HG02571 (cell line): ENCODE measurements at regions not wholly inside any gene's neighbourhood (a gene's known extent, or its start where the extent isn't known, plus 50 kb on each side); places are given as distances from the start of the nearest gene placed in this dataset.

Source experiments
- ATAC-seq: cut with Tn5 transposase; IDR thresholded peaks from one replicate; pipeline ENCODE4 v1.9.1; 2021; ENCODE audit warnings: mild to moderate bottlenecking, moderate library complexity; ENCODE audit not compliant: unreplicated experiment

GRCh38 chr5:61948151-61948550 lies 357.9 kb upstream of the KIF2A start:
- ATAC-seq, result no peak

- no peak for ATAC-seq
These were observed 356.8 kb upstream of the KIF2A start for GRCh38 chr5:61949054-61949678.

GRCh38 chr5:61949679-61950435 lies 356.1 kb upstream of the KIF2A start:
- no peak for ATAC-seq

- ATAC-seq, result no peak
These were observed 354.7 kb upstream of the KIF2A start for GRCh38 chr5:61951295-61951694.

- no peak for ATAC-seq
These were observed 352.1 kb upstream of the KIF2A start for GRCh38 chr5:61953913-61954312.

- ATAC-seq, result no peak
These were observed 341.8 kb upstream of the KIF2A start for GRCh38 chr5:61964201-61964600.

- no peak for ATAC-seq
These were observed 340.9 kb upstream of the KIF2A start for GRCh38 chr5:61965069-61965468.

- no peak for ATAC-seq
These were observed 340.5 kb upstream of the KIF2A start for GRCh38 chr5:61965490-61965889.

GRCh38 chr5:61966296-61966955 lies 339.6 kb upstream of the KIF2A start:
- ATAC-seq, result no peak

- no peak for ATAC-seq
These were observed 339.0 kb upstream of the KIF2A start for GRCh38 chr5:61966997-61967396.

GRCh38 chr5:61967681-61968080 lies 338.3 kb upstream of the KIF2A start:
- no peak for ATAC-seq

- no peak for ATAC-seq
These were observed 336.7 kb upstream of the KIF2A start for GRCh38 chr5:61969347-61969746.

- ATAC-seq, result no peak
These were observed 336.3 kb upstream of the KIF2A start for GRCh38 chr5:61969755-61970154.

GRCh38 chr5:61970218-61970617 lies 335.8 kb upstream of the KIF2A start:
- ATAC-seq, result no peak

- no peak for ATAC-seq
These were observed 331.3 kb upstream of the KIF2A start for GRCh38 chr5:61974680-61975079.

- no peak for ATAC-seq
These were observed 324.1 kb upstream of the KIF2A start for GRCh38 chr5:61981886-61982285.

GRCh38 chr5:61991430-61991829 lies 314.6 kb upstream of the KIF2A start:
- ATAC-seq, result no peak

GRCh38 chr5:61991866-61992265 lies 314.1 kb upstream of the KIF2A start:
- ATAC-seq, result no peak

GRCh38 chr5:61993295-61993927 lies 312.6 kb upstream of the KIF2A start:
- ATAC-seq, result no peak

- no peak for ATAC-seq
These were observed 311.8 kb upstream of the KIF2A start for GRCh38 chr5:61994171-61994570.

- ATAC-seq, result no peak
These were observed 310.5 kb upstream of the KIF2A start for GRCh38 chr5:61995486-61995885.

GRCh38 chr5:61999371-61999770 lies 306.6 kb upstream of the KIF2A start:
- no peak for ATAC-seq
